Activated naive CD4-positive, alpha-beta T cell treated with anti-CD3 and anti-CD28 coated beads, Interleukin-2, amount 10 ng/mL, durations not matched to agents 7 days and 5 days (primary cell): ENCODE measurements at regions not wholly inside any gene's neighbourhood (a gene's known extent, or its start where the extent isn't known, plus 50 kb on each side); places are given as distances from the start of the nearest gene placed in this dataset.
A peak's percentile ranks its signal among the peaks of the same experiment; 100 is the strongest.
"Not testable (repeated sequence)": the region's sequence is repeated elsewhere in the genome, so short reads cannot be mapped to it uniquely, and the experiment has no call there.

Source experiments
- CTCF ChIA-PET: fragments of 350-600 bp; sonication (Branson Sonifier 250); formaldehyde crosslinking; loops from one replicate; lab custom pipeline; 2021; ENCODE audit warnings: antibody characterized with exemption; lab: Charles Lee
- DNase-seq: peaks from one replicate; pipeline ENCODE4 v3.0.0-alpha.2; 2020
- H3K27ac Mint-ChIP-seq: one replicate; pipeline ENCODE4 v1.8.0; 2021; ENCODE audit warnings: mild to moderate bottlenecking, moderate library complexity, mixed read lengths
- H3K27me3 Mint-ChIP-seq: one replicate; pipeline ENCODE4 v1.8.0; 2021; ENCODE audit warnings: mild to moderate bottlenecking, mixed read lengths
- H3K36me3 Mint-ChIP-seq: one replicate; pipeline ENCODE4 v1.8.0; 2021; ENCODE audit warnings: mixed read lengths
- H3K4me1 Mint-ChIP-seq: one replicate; pipeline ENCODE4 v1.8.0; 2021; ENCODE audit warnings: mixed read lengths
- H3K4me3 Mint-ChIP-seq: one replicate; pipeline ENCODE4 v1.8.0; 2021; ENCODE audit warnings: mild to moderate bottlenecking, moderate library complexity, mixed read lengths
- H3K9me3 Mint-ChIP-seq: one replicate; pipeline ENCODE4 v1.8.0; 2021; ENCODE audit warnings: mixed read lengths

DNA sequence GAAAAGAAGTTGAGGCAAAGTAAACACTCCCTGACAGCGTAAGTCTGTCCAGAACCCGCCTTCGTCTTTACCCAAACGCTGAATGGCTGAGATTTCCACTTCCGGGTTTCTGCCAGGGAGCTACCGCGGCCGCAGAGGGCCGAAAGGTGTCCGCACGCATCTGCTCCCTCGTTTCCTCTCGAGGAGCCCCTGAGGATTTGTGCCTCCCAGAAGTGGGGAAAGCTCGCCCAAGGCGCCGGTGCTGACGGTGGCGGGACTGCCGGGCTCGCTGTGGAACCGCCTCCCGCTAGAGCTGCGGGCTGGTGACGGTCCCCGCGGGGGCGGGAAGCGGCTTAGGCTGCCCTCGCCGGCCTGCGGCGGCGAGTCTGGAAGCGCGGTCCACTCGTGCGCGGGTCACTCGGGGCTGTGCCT, 1760.2 kb upstream of the DEFB115 start:
- CTCF ChIA-PET = no interaction called here
- peaks cover 3% of the 10 kb centered on the region for H3K36me3 Mint-ChIP-seq
- no peaks in the 10 kb centered on the region for H3K27me3 Mint-ChIP-seq
- H3K9me3 Mint-ChIP-seq = peaks cover 6% of the 10 kb centered on the region
- H3K4me1 Mint-ChIP-seq = peaks cover 9% of the 10 kb centered on the region
- peak; percentile 61 for DNase-seq
- no peak overlapping the region for H3K4me3 Mint-ChIP-seq
- peak overlapping the region; percentile 80 for H3K27ac Mint-ChIP-seq

DNA sequence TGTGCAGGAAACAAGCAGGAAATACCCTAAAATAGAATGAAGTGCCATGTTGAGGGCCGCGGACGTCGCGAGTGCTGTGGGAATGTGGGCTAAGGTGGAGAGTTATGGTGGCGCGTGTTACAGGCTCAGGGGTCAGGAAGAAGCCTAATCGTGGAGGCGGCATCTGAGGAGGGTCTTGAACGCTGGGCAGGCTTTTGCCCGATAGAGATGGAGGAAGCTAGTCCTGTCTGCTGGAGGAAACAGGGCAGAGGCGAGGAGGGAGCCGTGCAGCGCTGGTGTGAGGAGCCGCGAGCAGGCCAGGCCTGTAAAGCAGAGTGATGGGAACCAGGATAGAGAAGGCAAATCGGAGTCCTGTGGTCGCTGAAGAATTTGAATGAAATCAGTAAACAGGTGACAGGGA, 1759.8 kb upstream of the DEFB115 start:
- H3K27me3 Mint-ChIP-seq, H3K9me3 Mint-ChIP-seq, CTCF ChIA-PET, H3K27ac Mint-ChIP-seq, H3K36me3 Mint-ChIP-seq, H3K4me1 Mint-ChIP-seq, H3K4me3 Mint-ChIP-seq: not testable (repeated sequence)
- peak; percentile 23 for DNase-seq

DNA sequence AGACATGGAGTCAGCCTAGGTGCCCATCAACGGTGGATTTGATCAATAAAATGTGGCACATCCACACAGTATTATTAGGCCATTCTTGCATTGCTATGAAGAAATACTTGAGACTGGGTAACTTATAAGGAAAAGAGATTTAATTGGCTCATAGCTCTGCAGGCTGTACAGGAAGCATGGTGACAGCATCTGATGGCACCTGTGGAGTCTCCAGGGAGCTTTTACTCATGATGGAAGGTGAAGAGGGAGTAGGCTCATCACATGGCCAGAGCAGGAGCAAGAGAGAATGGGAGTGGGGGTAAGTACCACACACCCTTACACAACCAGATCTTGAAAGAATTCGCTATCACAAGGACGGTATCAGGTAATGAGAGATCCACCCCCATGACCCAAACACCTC, 1756.7 kb upstream of the DEFB115 start:
- H3K4me1 Mint-ChIP-seq, CTCF ChIA-PET, DNase-seq, H3K4me3 Mint-ChIP-seq, H3K27me3 Mint-ChIP-seq, H3K27ac Mint-ChIP-seq, H3K9me3 Mint-ChIP-seq, H3K36me3 Mint-ChIP-seq: not testable (repeated sequence)

DNA sequence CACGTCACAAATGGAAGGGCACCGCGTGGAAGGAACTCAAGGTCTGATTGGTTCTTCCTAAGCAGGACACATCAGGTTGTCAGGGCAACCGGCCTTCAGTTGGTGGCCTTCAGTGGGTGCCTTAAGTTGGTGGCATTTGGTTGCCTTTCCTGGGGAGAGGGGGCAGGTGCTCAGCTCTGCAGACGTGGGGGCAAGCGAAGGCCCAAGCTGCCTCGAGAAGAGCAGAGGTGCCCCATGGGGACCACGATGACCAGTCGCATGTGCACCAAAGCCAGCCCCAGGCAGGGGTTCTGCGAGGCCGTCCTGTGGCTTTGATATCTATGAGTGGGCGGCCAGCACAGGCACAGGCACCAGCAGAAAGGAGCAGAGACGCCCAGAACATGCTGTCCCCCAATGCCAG, 1742.8 kb upstream of the DEFB115 start:
- peaks cover 17% of the 10 kb centered on the region for H3K9me3 Mint-ChIP-seq

DNA sequence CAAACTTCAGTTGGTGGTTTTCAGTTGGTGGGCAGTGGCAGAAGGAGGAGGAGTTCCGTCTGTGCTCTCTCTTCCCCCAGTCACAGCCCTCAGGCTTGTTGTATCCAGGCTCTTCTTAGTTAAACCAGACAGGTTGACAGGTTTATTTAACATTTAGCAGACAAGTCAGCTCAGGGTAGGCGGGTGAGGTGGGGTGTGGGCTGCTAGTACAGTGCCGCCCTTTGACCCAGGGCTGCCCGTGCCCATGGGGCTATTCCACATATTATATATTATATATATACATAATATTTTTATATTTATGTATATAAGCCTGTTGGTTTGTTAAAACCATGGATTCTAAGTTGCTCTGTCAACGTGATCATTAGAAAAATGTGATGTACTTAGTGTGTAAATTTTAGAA, 1740.6 kb upstream of the DEFB115 start:
- H3K4me1 Mint-ChIP-seq, H3K36me3 Mint-ChIP-seq, H3K4me3 Mint-ChIP-seq, H3K27ac Mint-ChIP-seq, CTCF ChIA-PET, DNase-seq, H3K27me3 Mint-ChIP-seq: not testable (repeated sequence)
- H3K9me3 Mint-ChIP-seq = peaks cover 15% of the 10 kb centered on the region

More for the DNA sequence above, 1742.8 kb upstream of the DEFB115 start:
- H3K4me3 Mint-ChIP-seq, H3K4me1 Mint-ChIP-seq, H3K27me3 Mint-ChIP-seq, DNase-seq, H3K36me3 Mint-ChIP-seq, H3K27ac Mint-ChIP-seq, CTCF ChIA-PET: not testable (repeated sequence)

DNA sequence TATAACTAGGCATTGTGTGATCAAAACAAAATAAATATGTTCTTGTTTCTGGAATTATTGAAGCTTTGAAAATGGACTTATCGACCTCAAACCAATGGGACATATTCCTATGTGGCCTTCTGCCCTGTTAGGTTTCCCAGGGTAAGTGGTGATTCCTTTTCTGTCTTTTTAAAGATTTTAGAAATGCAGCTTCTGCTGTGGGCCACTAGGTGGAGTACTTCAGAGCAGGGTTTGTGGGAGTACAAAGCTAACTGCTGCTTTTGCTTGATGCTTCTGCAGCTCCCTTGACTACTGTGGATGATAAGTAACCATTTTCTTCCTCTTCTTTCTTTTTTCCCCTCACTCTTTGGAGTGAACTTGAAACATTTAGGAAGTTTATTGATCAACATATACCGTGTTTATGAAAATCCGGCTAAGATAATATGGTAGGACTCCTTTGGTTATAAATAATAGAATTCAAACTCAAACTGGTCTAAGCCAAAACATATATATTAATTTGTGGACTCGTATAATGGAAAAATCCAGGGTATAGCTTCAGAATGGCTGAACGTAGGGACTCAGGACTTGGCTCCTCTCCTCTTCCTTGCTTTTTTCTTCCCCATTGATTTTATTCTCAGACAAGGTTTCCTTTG, 1737.7 kb upstream of the DEFB115 start:
- CTCF ChIA-PET, H3K4me1 Mint-ChIP-seq, H3K27me3 Mint-ChIP-seq, H3K4me3 Mint-ChIP-seq, H3K36me3 Mint-ChIP-seq, H3K9me3 Mint-ChIP-seq, H3K27ac Mint-ChIP-seq: not testable (repeated sequence)
- DNase-seq = peak; percentile 23

DNA sequence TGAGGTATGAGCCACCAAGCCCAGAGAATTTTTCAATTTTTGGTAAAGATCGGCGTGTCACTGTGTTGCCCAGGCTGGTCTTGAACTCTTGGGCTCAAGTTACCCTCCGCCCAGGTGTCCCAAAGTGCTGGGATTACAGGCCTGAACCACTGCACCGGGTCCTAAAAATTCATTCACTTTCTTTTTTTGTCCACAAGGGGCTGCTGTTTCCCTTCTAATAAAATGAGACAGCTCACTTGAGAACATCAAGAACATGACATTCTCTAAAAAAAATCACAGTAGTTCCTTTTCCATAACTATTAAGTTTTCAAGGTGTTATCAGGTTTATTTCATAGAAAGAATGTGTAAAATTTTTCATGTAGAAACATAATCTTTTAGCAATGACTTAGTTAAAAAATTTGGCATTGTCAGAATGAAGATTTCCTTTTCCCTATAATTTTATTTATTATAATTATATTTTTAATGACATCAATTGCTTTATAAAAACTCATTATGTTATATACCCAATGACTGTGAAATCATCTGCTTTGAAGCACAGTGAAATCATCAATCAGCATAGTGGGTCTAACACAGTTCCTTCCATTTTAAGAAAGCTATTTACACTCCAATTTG, 1723.8 kb upstream of the DEFB115 start:
- H3K36me3 Mint-ChIP-seq, DNase-seq, H3K27me3 Mint-ChIP-seq, H3K4me3 Mint-ChIP-seq, H3K27ac Mint-ChIP-seq, H3K4me1 Mint-ChIP-seq, H3K9me3 Mint-ChIP-seq: not testable (repeated sequence)
- CTCF ChIA-PET = interaction anchor here (1.0 to 1.2 kb wide), 2 partner anchors 231 to 1726 kb away, joined by 3 read pairs; no protein-coding TSS in a partner anchor

DNA sequence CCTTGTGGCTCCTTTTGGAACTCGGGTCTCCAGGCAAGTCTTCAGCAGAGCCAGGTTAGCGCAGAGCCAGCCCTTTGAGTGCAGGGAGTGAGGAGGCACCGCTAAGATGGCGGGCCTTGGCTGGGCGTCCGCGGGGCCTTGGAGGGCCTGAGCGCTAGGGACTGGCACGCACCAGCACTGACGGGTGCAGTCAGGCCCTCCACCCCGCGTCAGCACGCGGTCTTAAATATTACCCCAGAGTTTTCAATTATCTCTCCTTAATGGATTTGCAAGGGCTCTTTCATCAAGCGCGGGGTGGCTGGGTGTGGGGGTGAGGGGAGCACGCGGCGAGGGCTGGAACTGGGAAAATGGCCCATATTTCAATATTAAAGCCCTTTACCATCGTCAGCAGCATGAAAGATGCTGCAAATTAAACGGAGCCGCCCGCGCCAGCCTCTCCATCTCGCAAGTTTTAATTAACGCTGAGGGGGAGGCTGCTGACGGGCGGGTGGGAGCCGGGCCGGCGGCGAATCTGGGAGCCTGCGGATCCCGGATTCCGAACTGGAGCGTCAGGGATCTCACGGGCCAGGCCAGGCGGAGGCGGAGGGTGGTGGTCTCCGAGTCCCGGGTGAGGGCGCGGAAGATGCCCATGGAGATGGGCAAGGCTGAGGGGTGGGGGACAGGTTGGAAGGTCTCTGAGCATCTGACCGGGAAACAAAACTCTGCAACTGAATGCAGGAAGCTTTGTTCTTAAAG, 1690.4 kb upstream of the DEFB115 start:
- H3K9me3 Mint-ChIP-seq, H3K4me1 Mint-ChIP-seq, CTCF ChIA-PET, H3K4me3 Mint-ChIP-seq, H3K27ac Mint-ChIP-seq, H3K36me3 Mint-ChIP-seq, DNase-seq: not testable (repeated sequence)
- peaks cover 15% of the 10 kb centered on the region for H3K27me3 Mint-ChIP-seq

DNA sequence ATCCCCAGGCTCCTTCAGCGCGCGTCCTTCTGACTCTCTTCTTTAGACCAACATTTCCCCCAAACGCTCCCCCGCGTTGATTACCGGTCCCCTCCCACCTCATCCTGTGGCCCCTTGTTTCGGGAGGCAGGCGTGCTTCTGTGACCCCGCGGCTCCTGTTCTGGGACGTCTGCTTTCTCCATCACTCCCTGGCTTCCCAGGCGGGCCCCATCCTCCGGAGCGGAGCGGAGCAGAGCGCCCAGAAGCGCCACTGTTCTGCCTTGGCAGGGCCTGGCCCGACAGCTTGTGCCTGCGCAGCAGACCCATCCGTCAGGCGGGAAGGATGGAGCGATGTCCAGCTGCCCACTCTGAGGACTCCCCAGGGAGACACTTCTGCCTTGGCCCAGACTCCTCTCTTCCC, 1689.8 kb upstream of the DEFB115 start:
- H3K27ac Mint-ChIP-seq, H3K4me1 Mint-ChIP-seq, H3K4me3 Mint-ChIP-seq, H3K36me3 Mint-ChIP-seq, DNase-seq, H3K9me3 Mint-ChIP-seq, CTCF ChIA-PET: not testable (repeated sequence)
- H3K27me3 Mint-ChIP-seq = peaks cover 15% of the 10 kb centered on the region

DNA sequence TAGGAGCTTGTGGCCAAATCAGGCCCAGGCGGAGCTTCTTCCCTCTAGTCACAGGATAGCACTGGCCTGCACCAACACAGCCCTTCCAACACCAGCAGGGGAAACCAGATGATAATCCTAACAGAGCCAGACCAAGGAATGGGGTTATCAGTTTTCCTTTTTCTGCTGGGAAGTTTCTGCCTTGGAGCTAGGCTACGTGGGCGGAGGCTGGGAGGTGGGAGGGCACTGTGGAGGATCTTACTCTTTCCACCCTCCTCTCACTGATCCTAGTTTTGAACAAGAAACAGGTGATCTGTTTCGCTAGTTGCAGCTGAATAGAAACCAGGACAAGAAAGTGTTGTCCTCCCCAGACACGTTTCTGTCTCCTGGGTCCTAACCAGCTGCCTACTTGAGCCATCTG, 1687.3 kb upstream of the DEFB115 start:
- H3K4me3 Mint-ChIP-seq, H3K27ac Mint-ChIP-seq, H3K9me3 Mint-ChIP-seq, DNase-seq, CTCF ChIA-PET, H3K36me3 Mint-ChIP-seq: not testable (repeated sequence)
- peaks cover 15% of the 10 kb centered on the region for H3K27me3 Mint-ChIP-seq
- peaks cover 13% of the 10 kb centered on the region for H3K4me1 Mint-ChIP-seq

DNA sequence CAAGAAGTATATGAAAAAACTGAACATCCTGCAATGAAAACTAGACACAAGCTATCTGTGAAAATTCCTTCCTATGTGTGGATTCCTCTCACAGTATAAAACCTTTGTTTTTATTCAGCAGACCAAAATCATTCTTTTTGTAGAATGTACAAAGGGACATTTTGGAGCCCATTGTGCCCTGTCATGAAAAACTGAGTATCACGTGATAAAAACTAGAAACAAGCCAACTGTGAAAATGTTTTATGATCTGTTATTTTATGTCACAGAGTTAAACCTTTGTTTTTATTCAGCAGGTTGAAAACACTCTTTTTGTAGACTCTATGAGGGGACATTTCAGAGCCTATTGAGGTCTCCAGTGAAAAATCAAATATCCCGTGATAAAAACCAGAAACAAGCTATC, 1667.9 kb upstream of the DEFB115 start:
- H3K4me3 Mint-ChIP-seq, H3K4me1 Mint-ChIP-seq, CTCF ChIA-PET, DNase-seq, H3K9me3 Mint-ChIP-seq, H3K27me3 Mint-ChIP-seq, H3K36me3 Mint-ChIP-seq, H3K27ac Mint-ChIP-seq: not testable (repeated sequence)

DNA sequence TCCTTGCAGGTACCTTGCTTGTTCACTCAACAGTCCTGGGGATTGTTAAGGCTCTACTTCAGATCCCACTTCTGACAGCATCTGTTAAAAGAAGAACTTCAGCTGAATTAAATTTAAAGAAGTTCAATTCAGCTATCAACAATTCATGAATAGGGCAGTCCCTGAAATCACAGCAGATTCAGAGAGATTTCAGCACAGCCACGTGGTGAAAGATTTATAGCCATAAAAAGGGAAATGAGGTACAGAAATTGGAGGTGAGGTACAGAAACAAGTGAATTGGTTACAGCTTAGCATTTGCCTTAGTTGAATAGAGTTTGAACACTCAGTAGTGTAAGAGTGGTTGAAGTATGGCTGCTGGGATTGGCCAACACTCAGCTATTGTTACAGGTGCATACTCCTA, 1653.3 kb upstream of the DEFB115 start:
- H3K4me3 Mint-ChIP-seq, H3K27ac Mint-ChIP-seq, H3K36me3 Mint-ChIP-seq, H3K27me3 Mint-ChIP-seq, CTCF ChIA-PET, H3K4me1 Mint-ChIP-seq, DNase-seq, H3K9me3 Mint-ChIP-seq: not testable (repeated sequence)

DNA sequence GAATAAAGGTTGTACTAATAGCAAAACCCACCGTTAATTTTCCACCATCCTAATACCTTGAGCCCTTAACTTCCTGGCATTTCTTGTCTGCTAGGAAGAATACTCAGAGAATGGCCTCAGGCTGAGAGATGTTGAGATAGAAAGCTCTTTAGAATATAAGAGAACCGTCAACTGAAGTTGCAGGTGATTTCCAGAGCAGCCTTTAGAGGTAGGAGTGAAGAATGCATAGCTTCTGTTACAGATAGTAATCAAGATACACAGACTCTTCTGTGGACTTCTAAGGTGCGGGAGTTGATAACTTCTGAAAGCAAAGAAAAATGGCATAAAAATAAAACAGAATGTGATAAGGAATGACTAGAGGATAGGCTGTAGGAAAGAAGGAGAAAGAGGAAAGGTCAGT, 1651.3 kb upstream of the DEFB115 start:
- H3K27me3 Mint-ChIP-seq, H3K4me3 Mint-ChIP-seq, H3K27ac Mint-ChIP-seq, DNase-seq, CTCF ChIA-PET, H3K9me3 Mint-ChIP-seq, H3K36me3 Mint-ChIP-seq, H3K4me1 Mint-ChIP-seq: not testable (repeated sequence)

DNA sequence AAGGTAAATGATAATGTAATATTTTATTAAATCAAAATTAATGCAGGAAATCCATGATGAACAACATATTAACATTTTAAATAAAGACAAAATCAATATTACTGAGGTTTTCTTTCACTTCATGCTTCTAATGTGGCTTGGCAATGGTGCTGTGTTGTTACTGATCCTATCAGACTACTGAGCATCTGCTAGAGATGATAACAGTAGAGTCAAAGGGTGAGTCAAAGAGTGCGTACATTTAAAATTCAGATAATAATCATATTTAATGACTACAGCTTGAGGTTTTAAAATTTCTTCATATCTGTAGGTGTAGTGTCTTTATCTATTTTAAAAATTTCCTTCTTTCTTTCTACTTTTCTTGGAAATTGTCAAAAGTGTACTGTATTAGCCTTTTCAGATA, 1628.1 kb upstream of the DEFB115 start:
- DNase-seq, H3K4me3 Mint-ChIP-seq, H3K27ac Mint-ChIP-seq, H3K36me3 Mint-ChIP-seq, CTCF ChIA-PET, H3K27me3 Mint-ChIP-seq, H3K4me1 Mint-ChIP-seq: not testable (repeated sequence)
- peaks cover 18% of the 10 kb centered on the region for H3K9me3 Mint-ChIP-seq
